ENCODE measurements at regions not wholly inside any gene's neighbourhood (a gene's known extent, or its start where the extent isn't known, plus 50 kb on each side); places are given as distances from the start of the nearest gene placed in this dataset.

DNA sequence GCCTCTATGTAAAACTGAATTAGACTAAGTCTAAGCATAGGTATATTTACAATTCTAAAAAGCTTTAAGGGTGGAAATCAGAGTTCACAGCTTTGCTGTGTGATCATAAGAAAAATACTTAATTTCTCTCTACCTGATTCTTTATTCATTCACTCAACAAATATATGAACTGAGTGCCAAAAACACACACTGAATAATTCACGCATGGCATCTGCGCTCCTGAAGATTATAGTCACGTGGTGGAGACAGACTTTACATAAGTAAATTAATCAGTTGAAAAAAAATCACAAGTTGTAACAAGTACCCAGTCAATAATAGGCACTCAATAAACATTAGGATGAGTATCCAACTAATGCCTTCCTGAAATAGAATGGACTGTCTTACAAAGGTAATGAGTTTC is 351.6 kb downstream of the METTL4 start:
- Histone ChIP-seq H3K27me3 (ENCODE audit: insufficient read depth, insufficient read length) (no peaks in the 10 kb centered on the region), H3K4me3 (ENCODE audit: insufficient read length, low read depth) (no peak overlapping the region), H3K9ac (ENCODE audit: insufficient read length, low read depth) (no peak overlapping the region), H3K4me1 (ENCODE audit: insufficient read depth, insufficient read length) (no peaks in the 10 kb centered on the region), H3K9me3 (ENCODE audit: insufficient read depth, low read length) (no peaks in the 10 kb centered on the region), H3K36me3 (ENCODE audit: insufficient read depth, insufficient read length, low read length) (no peaks in the 10 kb centered on the region)
- TF ChIP-seq YY1 (IDR thresholded peaks at IDR 0.05; ENCODE audit: insufficient read depth, insufficient read length) (no peak), SUZ12 (IDR thresholded peaks at IDR 0.05; ENCODE audit: extremely low read depth, insufficient read depth, insufficient read length) (no peak), ZNF274 (IDR thresholded peaks at IDR 0.05; ENCODE audit: low read depth, low read length) (no peak)
- DNase-seq (ENCODE audit: low read depth, low spot score): no peak

DNA sequence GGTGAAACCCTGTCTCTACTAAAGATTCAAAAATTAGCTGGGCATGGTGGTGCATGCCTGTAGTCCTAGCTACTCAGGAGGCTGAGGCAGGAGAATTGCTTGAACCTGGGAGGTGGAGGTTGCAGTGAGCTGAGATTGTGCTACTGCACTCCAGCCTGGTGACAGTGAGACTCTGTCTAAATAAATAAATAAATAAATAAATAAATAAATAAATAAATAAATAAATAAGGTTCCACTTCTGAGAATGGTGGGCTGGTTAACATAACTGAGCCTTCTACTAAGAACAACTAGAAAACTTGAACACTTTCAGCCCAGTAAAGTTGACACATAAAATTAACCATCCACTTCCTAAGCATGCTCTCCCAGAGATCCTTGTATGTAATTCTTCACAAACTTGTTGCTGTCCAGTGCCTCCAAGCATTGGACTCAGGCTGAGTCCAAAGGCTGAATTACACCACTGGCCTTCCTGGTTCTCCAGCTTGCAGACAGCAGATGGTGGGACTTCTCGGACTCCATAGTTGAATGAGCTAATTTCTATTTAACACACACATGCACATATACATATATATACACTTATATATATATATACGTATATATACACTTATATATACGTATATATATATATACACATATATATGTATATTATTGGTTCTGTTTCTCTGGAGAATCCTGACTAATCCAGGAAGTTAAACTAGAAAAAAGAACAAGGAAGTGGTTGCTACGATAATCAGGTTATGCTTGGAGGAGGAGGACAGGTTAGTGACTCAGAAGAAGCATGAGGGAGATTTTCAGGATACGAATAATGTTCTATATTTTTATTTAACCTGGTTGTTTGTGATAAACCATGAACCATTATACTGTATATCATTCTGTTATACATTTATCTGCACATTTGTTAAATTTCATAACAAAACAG is 348.8 kb downstream of the METTL4 start:
- no peaks in the 10 kb centered on the region for H3K4me1 ChIP-seq (ENCODE audit: insufficient read depth, insufficient read length)
- no peaks in the 10 kb centered on the region for H3K9me3 ChIP-seq (ENCODE audit: insufficient read depth, low read length)
- H3K36me3 ChIP-seq (ENCODE audit: insufficient read depth, insufficient read length, low read length): no peaks in the 10 kb centered on the region
- TF ChIP-seq YY1 (IDR thresholded peaks at IDR 0.05; ENCODE audit: insufficient read depth, insufficient read length): no peak
- TF ChIP-seq ZNF274 (IDR thresholded peaks at IDR 0.05; ENCODE audit: low read depth, low read length): no peak
- TF ChIP-seq SUZ12 (IDR thresholded peaks at IDR 0.05; ENCODE audit: extremely low read depth, insufficient read depth, insufficient read length): no peak
- no peak for DNase-seq (ENCODE audit: low read depth, low spot score)
- no peak overlapping the region for H3K4me3 ChIP-seq (ENCODE audit: insufficient read length, low read depth)
- no peak overlapping the region for H3K9ac ChIP-seq (ENCODE audit: insufficient read length, low read depth)
- H3K27me3 ChIP-seq (ENCODE audit: insufficient read depth, insufficient read length): no peaks in the 10 kb centered on the region

- H3K4me3 ChIP-seq (ENCODE audit: insufficient read length, low read depth): no peak overlapping the region
- no peaks in the 10 kb centered on the region for H3K27me3 ChIP-seq (ENCODE audit: insufficient read depth, insufficient read length)
- H3K36me3 ChIP-seq (ENCODE audit: insufficient read depth, insufficient read length, low read length): no peaks in the 10 kb centered on the region
- H3K9ac ChIP-seq (ENCODE audit: insufficient read length, low read depth): no peak overlapping the region
- no peak for DNase-seq (ENCODE audit: low read depth, low spot score)
- TF ChIP-seq ZNF274 (IDR thresholded peaks at IDR 0.05; ENCODE audit: low read depth, low read length) (no peak), YY1 (IDR thresholded peaks at IDR 0.05; ENCODE audit: insufficient read depth, insufficient read length) (no peak), SUZ12 (IDR thresholded peaks at IDR 0.05; ENCODE audit: extremely low read depth, insufficient read depth, insufficient read length) (no peak)
- H3K4me1 ChIP-seq (ENCODE audit: insufficient read depth, insufficient read length): no peaks in the 10 kb centered on the region
- no peaks in the 10 kb centered on the region for H3K9me3 ChIP-seq (ENCODE audit: insufficient read depth, low read length)
Observed at GRCh38 chr18:2223449-2223848, 347.9 kb downstream of the METTL4 start.

- no peak for TF ChIP-seq YY1 (IDR thresholded peaks at IDR 0.05; ENCODE audit: insufficient read depth, insufficient read length)
- no peak for TF ChIP-seq ZNF274 (IDR thresholded peaks at IDR 0.05; ENCODE audit: low read depth, low read length)
- TF ChIP-seq SUZ12 (IDR thresholded peaks at IDR 0.05; ENCODE audit: extremely low read depth, insufficient read depth, insufficient read length): no peak
- H3K27me3 ChIP-seq (ENCODE audit: insufficient read depth, insufficient read length): no peaks in the 10 kb centered on the region
- DNase-seq (ENCODE audit: low read depth, low spot score): no peak
Observed at GRCh38 chr18:2223849-2224248, 347.5 kb downstream of the METTL4 start.

GRCh38 chr18:2236232-2236631 is 335.1 kb downstream of the METTL4 start:
- Histone ChIP-seq H3K4me1 (ENCODE audit: insufficient read depth, insufficient read length) (no peaks in the 10 kb centered on the region), H3K4me3 (ENCODE audit: insufficient read length, low read depth) (no peak overlapping the region), H3K27me3 (ENCODE audit: insufficient read depth, insufficient read length) (no peaks in the 10 kb centered on the region), H3K9ac (ENCODE audit: insufficient read length, low read depth) (no peak overlapping the region), H3K9me3 (ENCODE audit: insufficient read depth, low read length) (no peaks in the 10 kb centered on the region), H3K36me3 (ENCODE audit: insufficient read depth, insufficient read length, low read length) (no peaks in the 10 kb centered on the region)
- no peak for TF ChIP-seq SUZ12 (IDR thresholded peaks at IDR 0.05; ENCODE audit: extremely low read depth, insufficient read depth, insufficient read length)
- TF ChIP-seq YY1 (IDR thresholded peaks at IDR 0.05; ENCODE audit: insufficient read depth, insufficient read length): no peak
- no peak for DNase-seq (ENCODE audit: low read depth, low spot score)

More at GRCh38 chr18:2223849-2224248, 347.5 kb downstream of the METTL4 start:
- Histone ChIP-seq H3K36me3 (ENCODE audit: insufficient read depth, insufficient read length, low read length) (no peaks in the 10 kb centered on the region), H3K9ac (ENCODE audit: insufficient read length, low read depth) (no peak overlapping the region), H3K9me3 (ENCODE audit: insufficient read depth, low read length) (no peaks in the 10 kb centered on the region), H3K4me1 (ENCODE audit: insufficient read depth, insufficient read length) (no peaks in the 10 kb centered on the region), H3K4me3 (ENCODE audit: insufficient read length, low read depth) (no peak overlapping the region)

GRCh38 chr18:2237706-2238105 is 333.6 kb downstream of the METTL4 start:
- no peak for TF ChIP-seq YY1 (IDR thresholded peaks at IDR 0.05; ENCODE audit: insufficient read depth, insufficient read length)
- no peak for TF ChIP-seq SUZ12 (IDR thresholded peaks at IDR 0.05; ENCODE audit: extremely low read depth, insufficient read depth, insufficient read length)
- no peak for TF ChIP-seq ZNF274 (IDR thresholded peaks at IDR 0.05; ENCODE audit: low read depth, low read length)
- H3K27me3 ChIP-seq (ENCODE audit: insufficient read depth, insufficient read length): no peaks in the 10 kb centered on the region
- H3K4me1 ChIP-seq (ENCODE audit: insufficient read depth, insufficient read length): no peaks in the 10 kb centered on the region
- DNase-seq (ENCODE audit: low read depth, low spot score): no peak
- H3K36me3 ChIP-seq (ENCODE audit: insufficient read depth, insufficient read length, low read length): no peaks in the 10 kb centered on the region
- no peak overlapping the region for H3K9ac ChIP-seq (ENCODE audit: insufficient read length, low read depth)
- H3K9me3 ChIP-seq (ENCODE audit: insufficient read depth, low read length): no peaks in the 10 kb centered on the region
- no peak overlapping the region for H3K4me3 ChIP-seq (ENCODE audit: insufficient read length, low read depth)

DNA sequence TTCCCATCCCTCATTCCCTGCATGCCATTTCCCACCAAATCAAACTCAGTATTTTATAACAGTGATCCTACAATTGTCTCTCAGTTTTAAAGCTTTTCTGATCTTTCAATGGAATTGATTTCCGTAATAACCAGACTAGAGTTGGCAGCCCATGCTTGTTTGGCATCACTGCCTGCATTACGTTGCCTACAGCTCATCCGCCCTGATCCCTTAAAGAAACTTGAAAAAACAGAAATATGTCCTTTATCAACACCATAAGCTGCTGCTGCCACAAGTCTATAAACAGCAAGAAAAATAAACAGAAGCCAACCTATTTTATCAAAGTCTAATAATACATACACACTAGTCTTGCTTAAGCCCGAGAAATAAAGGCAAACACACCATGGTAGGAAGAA is 331.0 kb downstream of the METTL4 start:
- Histone ChIP-seq H3K4me1 (ENCODE audit: insufficient read depth, insufficient read length) (no peaks in the 10 kb centered on the region), H3K27me3 (ENCODE audit: insufficient read depth, insufficient read length) (no peaks in the 10 kb centered on the region), H3K9ac (ENCODE audit: insufficient read length, low read depth) (no peak overlapping the region), H3K4me3 (ENCODE audit: insufficient read length, low read depth) (no peak overlapping the region), H3K36me3 (ENCODE audit: insufficient read depth, insufficient read length, low read length) (no peaks in the 10 kb centered on the region), H3K9me3 (ENCODE audit: insufficient read depth, low read length) (no peaks in the 10 kb centered on the region)
- TF ChIP-seq YY1 (IDR thresholded peaks at IDR 0.05; ENCODE audit: insufficient read depth, insufficient read length) (no peak), SUZ12 (IDR thresholded peaks at IDR 0.05; ENCODE audit: extremely low read depth, insufficient read depth, insufficient read length) (no peak), ZNF274 (IDR thresholded peaks at IDR 0.05; ENCODE audit: low read depth, low read length) (no peak)
- no peak for DNase-seq (ENCODE audit: low read depth, low spot score)

Measured in NT2/D1 (cell line).